HG03108 (cell line): ENCODE measurements at regions not wholly inside any gene's neighbourhood (a gene's known extent, or its start where the extent isn't known, plus 50 kb on each side); places are given as distances from the start of the nearest gene placed in this dataset.

Experiments used
- ATAC-seq: cut with Tn5 transposase; IDR thresholded peaks from one replicate; pipeline ENCODE4 v1.9.1; 2021; ENCODE audit warnings: moderate library complexity; ENCODE audit not compliant: unreplicated experiment

DNA sequence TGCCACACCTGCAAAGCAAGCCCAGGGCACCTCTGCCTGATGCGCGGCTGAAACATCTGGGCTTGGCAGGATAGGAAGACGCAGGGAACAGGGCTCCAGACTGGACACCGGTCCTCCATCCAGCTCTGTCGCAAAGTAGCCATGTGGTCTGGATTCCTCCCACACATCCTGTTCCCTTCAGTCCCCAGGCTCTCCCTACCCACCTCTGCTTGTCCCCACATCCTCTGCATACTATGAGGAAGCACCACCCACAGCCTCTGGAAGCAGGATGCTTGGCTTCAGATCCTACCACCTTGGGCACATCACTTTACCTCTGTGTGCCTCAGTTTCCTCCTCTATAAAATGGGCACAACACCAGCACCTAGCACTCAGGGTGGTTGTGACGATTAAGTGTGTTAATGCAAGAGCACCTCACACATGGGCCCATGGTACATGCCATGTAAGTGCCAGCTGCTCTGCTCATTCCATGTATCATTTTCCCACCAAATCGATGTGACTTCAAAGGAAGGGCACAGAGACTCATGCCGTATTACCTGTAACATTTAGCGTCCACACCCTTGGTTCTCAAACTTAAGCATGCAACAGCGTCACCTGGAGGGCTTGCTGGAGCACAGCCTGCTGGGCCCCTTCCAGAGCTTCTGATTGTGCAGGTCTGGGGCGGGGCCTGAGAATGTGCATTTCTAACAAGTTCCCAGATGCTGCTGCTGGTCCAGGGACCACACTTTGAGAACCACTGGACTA, 138.6 kb upstream of the SDK2 start:
- ATAC-seq = no peak

DNA sequence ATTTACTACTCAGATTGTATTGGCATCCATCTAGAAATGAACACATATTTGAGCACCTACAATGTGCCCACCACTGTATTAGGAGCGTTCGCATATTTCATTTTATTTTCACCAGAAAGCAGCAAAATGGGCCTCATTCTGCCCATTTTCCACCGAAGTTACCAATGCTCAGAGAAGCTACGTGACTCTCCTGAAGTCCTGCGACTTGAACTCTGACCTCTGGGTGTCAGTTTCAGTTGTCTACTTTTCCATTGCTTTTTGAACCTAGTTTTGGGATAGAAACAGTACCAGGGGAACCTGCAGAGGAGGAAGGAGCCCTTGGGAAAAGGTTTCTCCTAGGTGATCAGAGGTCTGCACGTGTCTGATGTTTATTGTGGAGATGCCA, 139.1 kb upstream of the SDK2 start:
- no peak for ATAC-seq

DNA sequence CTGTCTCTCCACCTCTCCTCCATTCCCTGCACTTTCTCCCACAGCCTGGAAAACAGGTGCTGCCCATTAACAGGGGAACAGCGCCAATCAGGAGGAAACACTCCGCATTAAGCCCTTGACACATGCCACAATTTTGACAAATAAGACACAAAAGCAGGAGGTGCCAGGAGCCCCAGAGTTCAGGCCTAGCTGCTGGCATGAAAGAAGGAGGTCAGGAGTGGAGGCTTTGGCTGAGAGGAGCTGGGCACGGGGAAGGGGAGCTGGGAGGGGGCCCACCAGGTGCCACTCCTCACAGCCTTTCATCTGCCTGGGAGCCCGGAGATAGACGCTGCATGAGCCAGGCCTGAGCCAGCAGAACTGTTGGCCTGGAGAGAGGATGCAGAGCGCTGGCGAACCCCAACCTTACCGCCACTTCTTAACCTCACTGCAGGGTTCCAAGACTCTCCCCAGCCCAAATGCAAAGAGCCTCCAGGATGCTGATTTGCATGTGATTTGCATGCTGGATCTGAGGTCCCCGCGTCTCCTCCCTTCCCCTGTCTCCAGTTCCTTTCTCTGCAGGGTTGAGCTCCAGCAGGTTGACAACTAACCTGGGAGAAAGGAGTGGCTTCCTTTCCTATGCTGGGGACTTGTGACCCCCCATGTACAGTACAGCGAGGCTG, 139.8 kb upstream of the SDK2 start:
- ATAC-seq = no peak

DNA sequence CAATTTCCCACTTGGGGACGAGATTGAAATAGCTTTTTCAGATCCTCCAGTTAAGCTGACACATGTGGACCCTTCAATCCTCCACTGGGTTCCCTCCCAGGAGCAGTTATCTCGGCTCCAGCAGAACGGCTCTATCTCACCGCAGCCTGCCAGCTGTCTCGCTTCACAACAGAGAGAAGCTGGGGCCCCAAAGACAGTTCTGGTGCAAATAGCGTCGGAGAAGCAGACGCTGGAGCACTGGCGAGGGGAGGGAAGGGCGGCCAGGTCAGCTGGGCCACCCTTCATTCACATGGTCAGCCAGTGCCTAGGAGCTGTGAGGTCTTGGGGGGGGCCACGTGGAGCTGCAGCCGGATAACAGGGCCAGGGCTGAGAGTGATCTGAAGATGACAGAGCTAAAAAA, 141.3 kb upstream of the SDK2 start:
- ATAC-seq = no peak

DNA sequence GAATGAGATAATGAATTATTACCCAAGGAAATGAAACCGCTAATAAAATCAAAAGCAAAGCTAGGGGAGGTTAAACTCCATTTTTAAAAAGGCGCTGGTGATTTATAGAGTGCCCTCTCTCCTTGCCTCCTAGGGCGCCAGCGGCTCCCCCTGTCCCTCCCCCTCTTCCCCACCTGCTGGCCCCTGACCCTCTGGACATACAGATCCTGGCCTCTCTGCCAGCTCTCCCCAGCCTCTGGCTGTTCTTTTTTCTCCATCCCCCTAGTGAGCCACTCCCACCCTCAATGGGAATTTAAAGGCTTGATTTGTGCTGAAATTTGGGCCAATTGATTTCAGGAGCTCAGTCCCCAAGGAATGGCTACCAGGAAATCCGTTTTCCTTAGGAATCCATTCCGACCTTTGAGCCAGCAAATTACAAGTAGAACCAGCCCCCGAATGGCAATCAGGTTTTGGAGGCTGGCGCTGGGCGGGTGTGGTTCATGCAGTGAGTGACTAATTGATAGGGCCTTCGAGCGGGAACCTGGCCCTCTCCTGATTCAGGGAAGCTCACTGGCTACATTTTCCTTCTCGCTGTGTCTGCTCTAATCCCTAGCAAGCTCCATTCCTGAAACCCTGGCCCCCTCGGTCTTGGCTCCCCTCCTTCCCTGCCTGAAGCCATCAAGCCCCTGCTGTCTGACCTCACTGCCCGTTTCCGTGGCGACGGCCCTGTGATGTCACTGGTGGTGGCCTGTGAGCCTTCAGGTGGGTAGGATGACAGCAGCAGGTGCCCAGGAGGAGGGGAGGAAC, 141.9 kb upstream of the SDK2 start:
- ATAC-seq = no peak

DNA sequence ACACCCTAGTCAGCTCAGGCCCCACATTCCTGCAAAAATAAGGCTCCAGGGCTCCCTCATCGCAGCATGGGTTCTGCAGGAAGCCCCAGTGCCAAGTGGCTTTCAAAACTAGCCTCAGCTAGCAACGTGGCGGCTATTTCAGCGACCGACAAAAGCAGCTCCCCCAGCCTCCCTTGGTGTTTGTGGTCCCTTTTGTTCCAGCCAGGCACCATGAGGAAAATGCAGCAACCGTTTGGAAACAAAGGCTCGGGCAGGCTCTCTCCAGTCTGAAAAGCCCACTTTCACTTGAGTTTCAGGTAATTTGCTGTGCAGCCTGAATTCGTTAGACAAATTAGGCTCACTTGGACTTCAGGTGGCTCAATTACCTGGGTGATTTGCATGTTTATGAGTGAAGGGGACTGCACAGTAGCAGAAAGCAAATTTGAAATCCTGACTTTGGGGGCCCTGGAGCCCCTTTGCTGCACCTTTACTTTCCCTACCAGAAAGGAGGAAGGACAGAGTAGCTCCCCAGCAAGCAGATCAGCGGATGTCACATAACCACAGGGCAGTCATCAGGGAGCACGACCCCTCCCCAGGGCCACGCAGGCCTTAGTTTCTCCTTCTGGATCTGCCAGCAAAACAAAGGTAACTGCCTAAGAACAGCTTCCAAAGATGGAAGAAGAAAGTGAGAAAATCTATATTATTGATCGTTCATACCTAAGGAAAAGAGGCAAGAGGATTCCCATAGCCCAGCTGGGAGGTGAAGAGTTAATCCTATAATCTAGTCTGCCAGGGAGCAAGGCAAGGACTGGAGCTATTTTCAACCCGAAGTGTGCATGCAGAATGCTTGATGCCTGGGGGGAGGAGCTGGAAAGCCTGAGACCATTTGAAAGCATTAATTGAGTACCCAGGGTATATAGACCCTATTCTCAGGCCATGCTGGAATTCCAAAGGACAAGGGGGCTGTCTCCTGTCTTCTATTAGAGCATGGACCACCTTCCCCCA, 143.1 kb upstream of the SDK2 start:
- ATAC-seq = no peak

DNA sequence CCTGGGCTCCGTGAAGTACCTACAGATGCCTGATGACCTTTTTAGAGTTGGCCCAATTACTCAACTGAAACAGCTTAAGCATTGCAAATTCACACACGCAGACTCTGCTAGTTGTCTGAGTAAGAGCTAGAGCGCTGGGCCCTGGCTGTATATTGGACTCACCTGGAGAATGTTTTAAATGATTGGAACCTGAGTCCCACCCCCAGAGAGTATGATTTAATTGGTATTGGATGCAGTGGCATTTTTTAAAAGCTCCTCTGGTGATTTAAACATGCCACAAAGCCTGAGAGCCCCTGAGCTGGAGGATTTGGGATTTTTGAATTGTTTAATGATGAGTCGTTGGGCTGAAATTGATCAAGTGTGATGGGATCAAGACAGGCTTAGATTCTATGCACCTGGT, 143.9 kb upstream of the SDK2 start:
- no peak for ATAC-seq

DNA sequence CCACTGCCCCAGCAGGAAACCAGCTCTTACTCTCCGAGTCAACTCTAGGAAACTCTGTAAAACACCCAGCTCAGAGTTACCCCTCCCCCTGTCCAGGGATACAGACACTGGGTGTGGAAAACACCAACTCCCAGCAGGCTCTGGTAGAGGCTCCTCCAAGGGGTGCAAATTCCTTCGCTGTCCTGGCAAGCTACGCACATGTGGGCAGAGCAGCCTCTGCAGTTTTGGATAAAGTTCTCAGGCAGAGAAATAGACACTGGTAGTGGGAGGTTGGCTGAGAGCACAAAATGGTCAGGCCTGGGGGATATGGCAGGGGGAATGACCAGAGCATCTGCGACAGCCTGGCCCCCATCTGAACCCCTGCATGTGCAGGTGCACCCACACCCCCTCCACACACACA, 146.9 kb upstream of the SDK2 start:
- no peak for ATAC-seq

DNA sequence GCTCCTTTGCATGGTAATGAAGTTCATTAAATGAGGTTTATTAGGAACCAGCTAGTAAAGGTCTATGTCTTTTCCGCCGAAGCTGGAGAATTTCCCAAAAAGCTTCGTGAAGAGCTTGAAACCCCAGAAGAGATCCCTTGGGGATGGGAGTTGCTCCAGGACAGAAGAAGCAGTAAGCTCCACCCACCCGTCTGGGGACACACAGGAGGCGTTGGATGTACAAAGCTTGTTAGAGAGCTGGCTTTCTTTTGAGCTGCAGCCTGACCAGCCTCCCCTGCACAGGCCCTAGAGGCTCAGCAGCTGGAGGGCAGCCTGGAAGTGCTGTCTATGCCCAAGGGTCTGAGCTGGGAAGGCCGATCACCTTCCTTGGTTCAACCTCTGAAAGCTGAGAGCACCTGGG, 147.4 kb upstream of the SDK2 start:
- ATAC-seq = no peak

DNA sequence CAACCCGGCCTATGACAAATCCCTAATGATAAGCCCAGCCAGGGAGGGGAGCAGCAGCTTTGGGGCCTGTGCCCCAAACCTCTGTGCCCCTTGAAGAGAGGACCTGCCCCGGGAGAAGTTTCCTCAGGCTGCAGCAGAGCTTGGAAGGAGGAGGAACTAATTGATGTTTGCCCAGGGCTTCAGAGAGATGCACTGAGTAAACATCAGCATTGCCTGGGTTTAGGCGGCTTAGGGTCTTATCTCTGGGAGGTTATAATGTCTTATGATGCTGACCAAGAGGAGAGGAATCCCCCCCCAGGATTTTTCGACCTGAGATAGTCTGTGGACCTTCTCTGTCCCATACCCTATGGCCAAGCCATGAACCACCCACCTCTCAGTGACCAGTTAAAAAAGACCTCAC, 148.7 kb upstream of the SDK2 start:
- no peak for ATAC-seq

DNA sequence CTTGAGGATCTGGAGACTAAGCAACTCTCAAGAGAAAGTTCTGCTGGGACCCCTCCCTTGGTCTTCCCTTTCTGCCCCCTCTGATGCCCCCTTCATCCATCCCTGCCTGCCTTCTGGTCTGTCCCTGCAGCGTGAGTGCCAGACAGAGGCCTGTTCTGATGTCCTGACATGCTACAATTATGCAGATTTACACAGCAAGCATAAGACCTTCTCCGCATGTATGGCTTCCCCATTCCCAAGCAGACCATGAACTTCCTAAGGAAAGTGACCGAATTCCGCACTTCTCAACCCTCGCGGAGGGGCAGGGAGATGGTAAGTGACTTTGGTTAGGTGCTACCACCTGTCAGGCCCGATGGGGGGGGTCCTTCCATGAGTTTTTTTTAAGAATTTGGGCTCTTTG, 150.1 kb upstream of the SDK2 start:
- ATAC-seq = no peak

DNA sequence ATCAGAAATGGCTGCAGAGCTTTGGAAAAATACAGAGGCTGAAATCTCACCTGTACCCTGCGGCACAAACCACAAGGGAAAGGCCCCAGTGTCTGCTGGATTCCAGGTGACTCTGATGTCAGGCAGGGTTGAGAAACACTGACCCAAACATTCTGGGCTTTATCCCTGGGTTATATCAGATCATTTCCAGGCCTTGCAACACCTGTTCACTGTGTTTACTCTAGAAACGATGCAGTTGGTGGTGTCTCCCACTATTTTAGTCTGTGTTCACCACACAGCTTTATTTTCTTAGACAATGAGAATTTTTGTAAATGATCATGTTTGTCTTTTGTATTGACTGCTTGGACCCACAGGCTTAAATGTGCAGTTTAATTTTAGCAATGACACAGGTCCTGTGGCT, 151.5 kb upstream of the SDK2 start:
- ATAC-seq = no peak

DNA sequence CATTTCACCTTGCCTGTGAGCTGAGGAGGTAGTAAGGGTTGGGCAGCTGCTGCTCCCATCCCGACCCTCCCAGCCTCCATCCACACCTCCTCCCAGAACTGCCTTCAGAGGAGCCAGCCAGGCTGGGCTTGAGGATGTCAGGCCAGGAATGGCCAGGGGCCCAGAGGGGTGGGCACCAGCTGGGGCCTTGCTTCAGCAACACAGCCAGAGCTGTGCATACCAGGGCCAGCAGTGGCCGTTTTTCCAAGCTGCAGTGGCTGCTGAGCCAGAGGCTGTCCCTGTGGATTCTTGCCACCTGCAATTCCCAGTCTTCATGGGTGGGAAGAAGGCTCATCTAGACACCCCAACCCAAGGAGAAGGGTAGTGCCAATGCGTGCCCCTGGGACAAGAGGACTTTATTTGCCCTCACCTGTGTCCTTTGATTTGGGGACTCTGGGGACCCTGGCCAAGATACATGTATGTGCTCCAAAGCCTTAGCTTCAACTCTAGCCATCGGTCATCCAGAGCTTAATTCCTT, 153.4 kb upstream of the SDK2 start:
- ATAC-seq = no peak

DNA sequence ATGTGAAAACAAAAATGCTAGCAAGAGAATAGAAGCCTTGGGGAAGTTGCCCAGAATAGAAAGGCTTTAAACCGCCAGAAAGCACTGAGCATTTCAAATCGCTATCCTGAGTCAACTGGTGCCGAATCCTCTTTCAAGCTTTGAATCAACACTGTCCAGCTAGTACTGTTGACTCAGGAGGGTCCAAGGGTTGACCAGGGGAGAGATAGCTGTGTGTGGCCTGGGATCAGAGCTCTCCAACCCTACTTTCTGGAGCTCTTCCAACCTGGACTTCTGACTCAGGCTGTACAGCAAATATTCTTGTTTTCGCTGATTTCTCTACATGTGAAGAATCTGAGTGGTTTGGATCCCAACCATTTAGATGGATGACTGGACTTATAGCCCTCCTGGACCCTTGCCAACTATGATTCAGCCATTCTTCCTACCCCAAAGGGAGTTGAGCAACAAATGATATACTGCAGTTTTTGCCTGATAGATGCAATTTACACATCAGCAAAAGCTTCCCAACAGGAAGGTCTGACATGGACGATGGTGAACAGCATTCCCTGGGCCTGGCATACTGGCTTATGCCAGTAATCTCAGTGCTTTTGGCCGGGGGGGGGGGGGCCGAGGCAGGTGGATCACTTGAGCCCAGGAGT, 154.0 kb upstream of the SDK2 start:
- ATAC-seq = no peak

DNA sequence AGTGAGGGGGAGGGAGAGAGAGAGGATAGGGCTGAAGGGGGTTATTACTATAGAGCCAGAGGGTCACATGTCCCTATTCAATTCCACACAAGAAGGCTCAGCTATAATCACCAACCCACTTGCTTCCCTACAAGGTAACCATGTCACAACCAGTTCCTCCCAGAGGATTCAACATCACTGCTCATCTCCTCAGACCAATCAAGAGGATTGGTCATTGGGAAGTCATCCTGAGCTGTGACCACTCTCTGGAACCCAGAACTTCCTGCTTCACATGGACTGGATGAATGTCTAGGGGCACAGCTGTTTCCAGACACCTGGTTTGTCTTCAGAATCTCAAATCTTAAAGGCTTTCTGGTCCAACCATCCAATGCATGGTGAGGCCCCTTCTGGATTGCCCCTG, 154.9 kb upstream of the SDK2 start:
- no peak for ATAC-seq

DNA sequence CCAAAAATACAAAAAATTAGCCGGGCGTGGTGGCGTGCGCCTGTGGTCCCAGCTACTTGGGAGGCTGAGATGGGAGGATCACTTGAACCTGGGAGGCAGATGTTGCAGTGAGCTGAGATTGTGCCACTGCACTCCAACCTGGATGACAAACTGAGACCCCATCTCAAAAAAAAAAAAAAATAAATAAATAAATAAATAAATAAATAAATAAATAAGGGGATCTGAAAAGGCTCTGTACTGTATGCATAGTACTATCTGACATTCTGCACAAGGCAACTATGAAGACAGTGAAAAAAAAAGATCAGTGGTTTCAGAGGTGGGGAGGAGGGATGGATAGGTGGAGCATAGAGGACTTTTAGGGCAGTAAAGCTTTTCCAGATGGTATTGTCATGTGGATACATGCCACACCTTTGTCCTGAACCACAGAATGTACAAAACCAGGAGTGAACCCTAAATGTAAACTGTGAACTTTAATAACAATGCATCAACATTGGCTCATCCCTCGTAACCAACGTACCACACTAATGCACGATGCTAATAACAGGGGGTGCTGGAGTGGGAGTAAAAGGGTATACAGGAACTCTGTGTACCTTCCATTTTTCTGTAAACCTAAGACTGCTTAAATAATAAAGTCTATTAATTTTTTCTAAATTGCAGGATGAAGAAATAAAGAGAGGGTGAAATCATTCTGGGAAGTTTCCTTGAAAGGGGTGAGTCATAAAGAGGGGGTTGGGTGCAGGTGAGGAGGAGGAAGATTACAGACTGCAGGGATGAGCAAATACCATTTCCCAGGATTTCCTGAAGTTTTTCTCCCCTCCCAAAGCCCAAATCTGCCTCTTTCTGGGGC, 155.8 kb upstream of the SDK2 start:
- ATAC-seq = no peak

DNA sequence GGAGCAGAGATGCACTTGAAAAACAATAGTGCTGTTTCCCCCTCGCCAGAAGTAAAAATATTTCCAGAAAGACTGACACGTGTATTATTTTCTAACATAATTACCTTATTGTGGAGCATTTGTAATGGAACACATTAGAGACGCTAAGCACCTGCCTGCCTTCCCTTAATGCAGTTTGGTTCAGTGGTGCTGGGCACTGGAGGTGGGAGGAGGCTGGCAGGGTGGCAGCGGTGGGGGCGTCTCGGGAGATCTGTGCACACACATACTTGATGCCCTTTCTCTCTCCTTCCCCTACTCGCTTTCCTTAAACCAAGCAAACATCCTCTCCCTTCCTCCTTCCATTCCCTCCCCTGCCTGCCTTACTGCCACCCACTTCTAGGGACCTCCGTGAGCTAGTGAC, 156.6 kb upstream of the SDK2 start:
- no peak for ATAC-seq

DNA sequence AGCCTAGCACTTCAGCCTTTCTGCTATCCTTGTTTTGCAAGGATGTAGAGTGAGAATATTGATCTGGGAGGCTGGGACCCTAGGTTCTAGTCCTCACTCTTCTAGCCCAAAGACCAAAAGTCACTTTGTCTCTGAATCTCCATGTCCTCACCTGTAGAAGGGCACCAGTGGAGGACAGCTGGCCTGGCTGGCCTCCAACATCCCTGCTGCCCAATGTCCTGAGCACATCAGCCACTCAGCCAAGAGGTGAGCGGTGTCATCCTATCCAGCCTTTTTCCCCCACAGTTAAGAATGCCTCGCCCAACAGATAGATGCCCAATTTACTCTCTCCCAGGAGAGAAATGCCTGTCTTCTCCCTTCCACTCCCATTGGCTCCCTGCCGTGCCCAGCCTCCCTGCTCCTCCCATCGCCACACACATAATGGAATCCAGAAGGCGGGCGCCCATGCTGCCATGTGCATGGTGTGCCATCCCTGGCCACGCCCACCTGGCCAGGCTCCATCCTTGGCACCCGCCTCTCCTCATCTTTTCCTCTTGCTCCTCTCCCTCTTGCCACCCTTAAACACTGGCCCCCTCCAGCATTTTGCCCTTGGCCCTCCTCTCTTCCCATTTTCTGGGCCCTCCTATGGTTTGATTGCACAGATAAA, 157.3 kb upstream of the SDK2 start:
- no peak for ATAC-seq

DNA sequence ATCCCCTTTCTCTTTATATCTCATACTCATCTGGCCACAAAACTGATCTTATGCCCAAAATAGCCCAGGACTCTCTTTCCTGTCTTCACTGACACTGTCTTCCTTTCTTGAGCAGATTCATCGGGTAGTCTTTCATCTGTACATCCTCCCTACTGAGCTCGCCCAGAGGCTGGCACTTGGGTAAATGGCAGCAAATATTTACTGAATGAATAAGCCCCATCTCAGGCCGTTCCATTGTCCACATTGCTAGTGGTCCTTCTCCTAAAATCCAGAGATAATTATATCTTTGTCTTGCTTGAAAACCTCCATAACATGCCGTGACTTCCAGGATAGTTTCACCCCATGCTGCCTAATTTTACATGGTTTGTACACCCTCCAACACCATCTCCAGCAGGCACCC, 158.1 kb upstream of the SDK2 start:
- no peak for ATAC-seq
